COLO668 (cell line): ENCODE measurements at regions not wholly inside any gene's neighbourhood (a gene's known extent, or its start where the extent isn't known, plus 50 kb on each side); places are given as distances from the start of the nearest gene placed in this dataset.
"Not testable (repeated sequence)": the region's sequence is repeated elsewhere in the genome, so short reads cannot be mapped to it uniquely, and the experiment has no call there.

Source experiments
- DNase-seq: peaks from one replicate; lab custom pipeline; 2025; ENCODE audit not compliant: unreplicated experiment; lab: John Stamatoyannopoulos, UW

DNA sequence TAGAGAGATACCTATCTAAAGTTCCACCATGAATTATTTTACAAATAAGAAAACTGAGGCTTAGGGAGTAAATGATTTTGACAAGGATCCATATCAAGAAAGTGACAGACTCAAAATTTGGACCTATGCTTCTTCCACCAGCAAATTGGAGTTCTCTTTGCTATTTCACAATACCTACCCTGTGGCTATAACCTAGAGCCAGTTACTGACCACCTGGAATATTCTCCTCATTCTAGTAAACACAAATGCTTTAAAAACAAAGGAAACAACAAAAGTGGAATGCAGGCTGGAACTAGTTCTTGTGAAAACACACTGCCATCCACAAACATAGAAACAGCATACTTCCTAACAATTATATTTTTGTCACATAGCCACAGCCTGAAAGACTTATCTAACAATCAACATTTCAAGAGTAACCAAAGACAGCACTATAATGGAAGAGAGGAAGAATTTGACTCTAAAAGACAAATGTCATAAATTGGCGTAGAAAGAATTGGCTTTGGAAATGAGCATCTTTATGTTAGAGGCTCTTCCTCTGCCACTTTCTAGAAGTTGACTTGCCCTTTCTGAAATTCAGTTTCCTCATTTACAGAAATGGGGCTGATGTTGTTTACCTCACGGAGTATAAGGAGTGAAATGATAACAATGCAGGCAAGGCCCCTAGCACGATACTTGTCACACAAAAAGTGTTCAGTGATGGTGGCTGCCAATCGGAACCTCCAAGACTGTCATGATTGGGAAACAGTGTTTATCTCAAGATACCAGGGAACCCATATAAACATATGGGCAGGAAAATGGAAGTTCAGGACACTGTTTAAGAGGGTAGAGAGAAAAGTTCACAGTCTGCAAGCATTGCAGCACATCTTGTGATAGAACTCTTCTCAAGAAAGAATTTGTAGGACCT lies 138.6 kb upstream of the LGR5 start:
- DNase-seq, result no peak

GRCh38 chr12:71299541-71300376 lies 139.8 kb upstream of the LGR5 start:
- no peak for DNase-seq

DNA sequence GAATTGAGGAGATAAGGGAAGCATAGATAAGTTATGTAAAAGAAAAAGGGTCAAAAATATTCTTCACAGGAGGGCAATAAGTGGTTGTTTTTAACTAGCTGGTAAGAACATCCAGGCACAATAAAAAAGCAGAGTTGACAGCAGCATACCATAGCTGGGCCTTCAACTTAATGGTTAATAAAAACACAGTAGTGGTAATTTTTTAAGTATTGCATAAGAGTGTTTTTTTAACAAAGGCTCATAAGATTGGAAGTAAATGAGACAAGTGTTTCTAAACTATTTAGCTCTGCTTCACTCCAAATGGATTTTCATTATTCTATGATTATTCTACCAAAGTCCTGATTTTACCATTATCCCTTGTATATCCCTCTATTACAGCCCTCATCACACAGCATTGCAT lies 140.1 kb upstream of the TSPAN8 start:
- DNase-seq, result no peak

DNA sequence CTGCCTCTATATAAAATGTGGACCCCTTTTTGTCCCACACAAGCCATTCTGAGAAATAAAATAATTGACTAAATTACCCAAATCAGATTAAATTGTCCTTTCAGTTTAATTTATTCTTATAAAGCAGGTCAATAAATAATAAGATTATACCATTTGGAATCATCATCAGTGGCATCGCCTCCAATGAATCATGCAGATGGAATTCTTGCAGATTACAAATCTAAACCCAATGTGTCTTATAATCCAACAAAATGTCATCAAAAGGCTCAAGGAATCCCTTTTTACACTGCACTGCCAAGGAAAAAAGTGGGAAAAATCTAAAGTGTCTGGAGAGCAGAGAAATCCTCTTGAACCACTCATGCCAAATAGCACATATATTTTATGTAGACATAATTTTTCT lies 138.2 kb upstream of the TSPAN8 start:
- no peak for DNase-seq

- no peak for DNase-seq
Measured at GRCh38 chr12:71291746-71292145, 133.9 kb upstream of the TSPAN8 start.

GRCh38 chr12:71283883-71284282 lies 126.1 kb upstream of the TSPAN8 start:
- no peak for DNase-seq

DNA sequence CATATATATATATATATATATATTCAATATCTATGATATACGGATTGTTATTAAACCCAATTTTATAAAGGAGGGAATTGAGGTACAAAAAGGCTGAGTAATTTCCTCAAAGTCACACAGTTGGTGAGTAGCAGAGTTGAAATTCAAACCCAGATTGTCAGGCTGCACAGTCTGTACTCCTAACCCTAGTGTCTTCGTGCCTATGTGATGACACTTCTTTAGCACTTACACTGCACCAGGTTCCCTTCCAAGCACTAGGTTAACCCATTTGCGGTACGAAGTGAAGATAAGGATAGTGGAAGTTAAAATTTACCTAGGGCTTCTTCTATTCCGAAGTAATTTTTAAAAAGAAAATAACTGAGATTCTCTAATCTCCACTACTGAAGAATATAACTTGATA lies 125.1 kb upstream of the TSPAN8 start:
- DNase-seq, result no peak

- DNase-seq, result no peak
Measured at GRCh38 chr12:71282020-71282419, 124.2 kb upstream of the TSPAN8 start.

- no peak for DNase-seq
Measured at GRCh38 chr12:71281425-71281824, 123.6 kb upstream of the TSPAN8 start.

DNA sequence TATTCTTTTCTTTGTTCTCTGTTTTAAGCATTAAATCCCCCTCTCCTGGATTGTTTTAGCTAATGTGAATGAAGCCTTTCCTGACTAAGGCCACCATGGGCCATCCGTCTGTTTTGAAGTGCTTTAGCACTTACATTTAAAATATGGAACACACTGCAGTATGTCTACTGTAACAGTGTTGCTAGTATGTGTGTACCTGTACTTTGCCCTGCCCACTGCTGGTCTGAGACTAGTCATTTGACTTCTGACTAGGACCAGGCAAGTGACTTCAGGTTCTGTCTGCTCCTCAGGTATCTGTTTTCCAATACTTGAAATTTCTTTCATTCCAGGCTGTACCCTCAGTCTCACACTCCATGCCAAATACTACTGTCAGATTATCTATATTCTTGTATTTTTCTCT lies 120.1 kb upstream of the TSPAN8 start:
- DNase-seq, result no peak

GRCh38 chr12:71276541-71276940 lies 118.7 kb upstream of the TSPAN8 start:
- DNase-seq, result no peak

GRCh38 chr12:71270794-71271193 lies 113.0 kb upstream of the TSPAN8 start:
- not testable (repeated sequence) for DNase-seq

DNA sequence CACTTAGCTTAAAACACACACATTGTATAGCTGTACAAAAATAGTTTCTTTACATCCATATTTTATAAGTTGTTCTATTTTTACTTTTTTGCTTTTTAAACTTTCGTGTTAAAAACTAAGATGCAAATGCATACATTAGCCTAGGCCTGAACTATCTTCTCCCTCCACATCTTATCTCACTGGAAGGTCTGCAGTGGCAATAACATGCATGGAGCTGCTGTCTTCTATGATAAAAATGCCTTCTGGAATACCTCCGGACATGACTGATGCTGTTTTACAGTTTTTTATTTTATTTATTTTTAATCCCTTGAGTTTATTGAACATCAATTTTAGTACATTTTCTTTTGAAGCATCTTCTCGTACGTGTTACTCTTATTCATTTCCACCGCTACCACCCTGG lies 112.3 kb upstream of the TSPAN8 start:
- no peak for DNase-seq

DNA sequence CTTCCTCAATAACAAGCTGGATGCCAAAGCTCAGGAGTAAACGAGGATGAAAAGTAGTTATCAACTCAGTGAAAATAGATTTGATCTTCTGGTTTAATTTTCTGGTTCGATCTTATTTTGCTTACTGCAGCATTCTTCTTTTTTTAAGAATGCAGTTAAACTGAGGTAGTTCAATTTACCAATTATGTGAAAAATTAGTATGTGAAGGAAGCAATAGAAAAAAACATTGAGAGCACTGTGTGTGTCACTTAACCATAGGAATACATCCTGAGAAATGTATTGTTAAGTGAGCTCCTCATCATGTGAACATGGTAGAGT lies 111.4 kb upstream of the TSPAN8 start:
- DNase-seq, result no peak

DNA sequence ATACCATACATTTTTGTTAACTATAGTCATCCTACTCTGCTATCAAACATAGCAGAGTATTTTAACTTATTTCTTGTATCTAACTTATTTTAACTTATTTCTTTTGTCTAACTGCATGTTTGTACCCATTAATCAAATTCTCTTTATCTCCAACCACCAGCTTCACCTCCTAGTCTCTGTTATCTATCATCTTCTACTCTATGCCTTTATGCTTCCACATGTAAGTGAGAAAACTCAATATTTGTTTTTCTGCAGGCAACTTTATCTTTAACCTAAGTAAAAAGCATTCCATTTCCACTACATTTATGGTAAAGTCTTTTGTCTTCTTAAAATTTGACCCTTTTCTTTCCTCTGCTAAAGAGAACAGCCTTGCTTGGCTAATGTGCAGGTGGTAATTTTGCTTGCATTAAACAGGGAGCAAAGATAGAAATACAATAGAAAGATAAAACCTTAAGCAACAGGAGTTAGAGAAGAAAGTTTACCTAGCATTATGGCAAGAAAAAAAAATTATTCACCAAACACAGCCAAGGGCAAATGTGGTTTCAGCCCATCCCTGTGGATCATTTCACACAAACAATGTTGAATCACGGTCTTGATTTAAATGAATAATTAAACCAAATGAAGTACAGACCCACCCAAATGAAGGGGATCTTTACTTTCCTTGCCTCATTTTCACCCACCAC lies 110.9 kb upstream of the TSPAN8 start:
- DNase-seq, result no peak

- DNase-seq, result no peak
Measured at GRCh38 chr12:71266606-71267005, 108.8 kb upstream of the TSPAN8 start.

GRCh38 chr12:71265731-71266130 lies 107.9 kb upstream of the TSPAN8 start:
- DNase-seq, result not testable (repeated sequence)

DNA sequence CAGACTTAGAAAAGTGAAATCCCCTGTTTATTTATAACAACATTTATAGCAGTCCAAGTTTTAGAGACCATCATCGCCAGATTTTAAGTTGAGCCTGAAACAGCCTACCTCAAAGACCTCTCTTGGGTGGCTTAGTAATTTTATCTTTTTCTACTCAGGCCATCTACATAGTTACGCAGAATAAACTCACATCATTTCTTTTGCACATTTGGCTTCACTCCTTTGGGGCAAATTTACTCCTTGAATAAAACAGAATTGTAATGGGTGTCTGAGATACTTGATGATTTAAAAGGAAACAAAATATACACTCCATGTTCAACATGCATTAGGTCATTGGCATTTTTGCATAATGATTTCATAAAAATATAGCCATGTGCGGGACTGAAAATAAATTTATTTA lies 104.7 kb upstream of the TSPAN8 start:
- no peak for DNase-seq

GRCh38 chr12:71252473-71252872 lies 94.7 kb upstream of the TSPAN8 start:
- DNase-seq, result no peak

- no peak for DNase-seq
Measured at GRCh38 chr12:71250166-71250565, 92.4 kb upstream of the TSPAN8 start.

DNA sequence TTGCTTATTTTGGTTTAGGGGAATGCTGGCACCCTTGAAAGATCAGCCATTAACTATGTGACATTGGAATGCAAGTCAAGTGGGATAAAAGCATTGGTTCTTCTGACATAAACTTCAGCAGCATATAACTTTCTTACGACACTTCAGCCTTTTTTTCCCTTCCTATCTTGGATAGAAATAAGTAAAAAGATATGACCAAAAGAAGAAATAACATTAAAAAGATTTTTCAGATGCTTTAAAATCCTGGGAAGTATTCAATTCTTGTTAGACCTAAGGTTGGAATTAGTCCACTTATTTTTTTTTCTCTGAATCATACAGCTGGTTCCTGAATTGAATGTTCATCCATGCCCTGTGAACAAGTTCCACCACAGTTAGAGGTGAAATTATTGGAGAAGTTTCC lies 85.6 kb upstream of the TSPAN8 start:
- no peak for DNase-seq

GRCh38 chr12:71242511-71242910 lies 84.7 kb upstream of the TSPAN8 start:
- DNase-seq, result no peak
